Immature natural killer cell (primary cell): ENCODE measurements at regions not wholly inside any gene's neighbourhood (a gene's known extent, or its start where the extent isn't known, plus 50 kb on each side); places are given as distances from the start of the nearest gene placed in this dataset.

Source experiments
- DNase-seq, 3 donors: peaks; one replicate each; pipeline ENCODE4 v3.0.0; 2022; ENCODE audit warnings: mixed read lengths in 1 of 3
- H3K27ac Mint-ChIP-seq, 6 donors: one replicate each; pipeline ENCODE4 v1.8.0; 2020; ENCODE audit warnings: mixed read lengths in 6 of 6, mild to moderate bottlenecking in 5 of 6, inconsistent platforms in 4 of 6, moderate library complexity in 3 of 6
- H3K27me3 Mint-ChIP-seq, 3 donors: one replicate each; pipeline ENCODE4 v1.8.0; 2020 to 2021; ENCODE audit warnings: low read depth in 3 of 3, mild to moderate bottlenecking in 3 of 3, mixed read lengths in 3 of 3, moderate library complexity in 3 of 3, inconsistent platforms in 1 of 3
- H3K36me3 Mint-ChIP-seq, 3 donors: one replicate each; pipeline ENCODE4 v1.8.0; 2020; ENCODE audit warnings: mixed read lengths in 3 of 3, inconsistent platforms in 2 of 3, mild to moderate bottlenecking in 2 of 3
- H3K4me1 Mint-ChIP-seq, 2 donors: one replicate each; pipeline ENCODE4 v1.8.0; 2020; ENCODE audit warnings: inconsistent platforms in 2 of 2, mild to moderate bottlenecking in 2 of 2, mixed read lengths in 2 of 2, moderate library complexity in 1 of 2
- H3K4me3 Mint-ChIP-seq, 5 donors: one replicate each; pipeline ENCODE4 v1.8.0; 2020; ENCODE audit warnings: mild to moderate bottlenecking in 5 of 5, mixed read lengths in 5 of 5, inconsistent platforms in 3 of 5, moderate library complexity in 3 of 5
- H3K9me3 Mint-ChIP-seq, 6 donors: one replicate each; pipeline ENCODE4 v1.8.0; 2020; ENCODE audit warnings: mild to moderate bottlenecking in 6 of 6, mixed read lengths in 6 of 6, inconsistent platforms in 4 of 6, moderate library complexity in 3 of 6

DNA sequence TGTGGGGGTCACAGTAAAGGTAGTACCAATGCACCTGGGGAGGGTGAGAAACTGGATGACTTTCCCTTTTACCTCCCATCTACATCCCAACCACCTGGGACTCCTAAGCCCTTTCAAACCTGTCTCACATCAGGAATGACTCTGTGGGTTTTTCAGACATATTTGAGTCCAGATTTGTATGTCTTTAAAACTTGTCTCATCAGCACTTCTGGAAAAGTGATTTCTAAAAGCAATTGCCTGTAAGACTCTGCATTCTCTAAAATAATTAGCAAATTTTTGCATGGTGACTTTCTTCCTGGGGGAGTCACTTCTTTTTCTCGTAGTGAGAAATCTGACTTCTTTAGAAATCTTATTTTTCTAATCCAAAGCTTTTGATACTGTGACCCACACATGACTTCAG is 1553.0 kb upstream of the PIK3C3 start:
- H3K4me3 Mint-ChIP-seq: no peak overlapping the region
- H3K4me1 Mint-ChIP-seq: no peaks in the 10 kb centered on the region
- H3K27ac Mint-ChIP-seq: no peak overlapping the region

GRCh38 chr18:40388121-40388520 is 1566.9 kb upstream of the PIK3C3 start:
- no peak overlapping the region for H3K4me3 Mint-ChIP-seq
- no peaks in the 10 kb centered on the region for H3K36me3 Mint-ChIP-seq
- no peaks in the 10 kb centered on the region for H3K4me1 Mint-ChIP-seq
- DNase-seq: no peak
- H3K27me3 Mint-ChIP-seq: no peaks in the 10 kb centered on the region
- peaks cover 12 to 40% (median 23%) of the 10 kb centered on the region in 6 donors for H3K9me3 Mint-ChIP-seq
- H3K27ac Mint-ChIP-seq: no peak overlapping the region

More for the DNA sequence above, 1553.0 kb upstream of the PIK3C3 start:
- H3K36me3 Mint-ChIP-seq: no peaks in the 10 kb centered on the region
- H3K9me3 Mint-ChIP-seq: peaks cover 6 to 35% (median 20%) of the 10 kb centered on the region in 6 donors
- no peaks in the 10 kb centered on the region for H3K27me3 Mint-ChIP-seq
- no peak for DNase-seq

DNA sequence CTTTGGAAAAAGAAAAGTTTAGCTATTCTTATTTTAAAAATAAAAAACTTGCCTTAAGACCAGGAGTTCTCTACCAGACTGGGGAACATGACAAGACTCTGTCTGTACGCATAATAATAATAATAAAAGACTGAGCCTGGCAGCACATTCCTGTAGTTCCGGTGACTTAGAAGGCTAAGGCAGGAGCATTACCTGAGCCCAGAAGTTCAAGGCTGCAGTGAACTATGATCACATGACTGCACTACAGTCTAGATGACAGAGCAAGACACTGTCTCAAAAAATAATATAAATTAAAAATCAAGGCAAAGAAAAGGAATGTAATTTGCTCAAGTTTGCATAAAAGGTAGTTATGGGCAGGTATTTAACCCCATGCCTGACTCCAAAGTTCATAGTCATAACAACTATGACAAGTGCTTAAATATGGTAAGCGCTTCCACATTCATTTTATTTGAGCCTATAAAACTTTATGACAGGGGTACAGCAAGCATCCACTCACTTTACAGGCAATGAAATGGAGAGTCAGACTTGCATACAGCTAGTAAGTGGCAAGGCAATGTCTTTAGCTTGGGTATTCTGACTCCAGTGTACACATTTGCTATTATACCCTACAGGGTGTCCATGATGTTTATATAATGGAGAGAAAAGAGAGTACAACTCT is 1567.8 kb upstream of the PIK3C3 start:
- H3K27ac Mint-ChIP-seq: no peak overlapping the region
- no peak overlapping the region for H3K4me3 Mint-ChIP-seq
- H3K4me1 Mint-ChIP-seq: no peaks in the 10 kb centered on the region
- H3K27me3 Mint-ChIP-seq: no peaks in the 10 kb centered on the region
- peaks cover 6 to 42% (median 21%) of the 10 kb centered on the region in 6 donors for H3K9me3 Mint-ChIP-seq
- no peak for DNase-seq
- H3K36me3 Mint-ChIP-seq: no peaks in the 10 kb centered on the region

DNA sequence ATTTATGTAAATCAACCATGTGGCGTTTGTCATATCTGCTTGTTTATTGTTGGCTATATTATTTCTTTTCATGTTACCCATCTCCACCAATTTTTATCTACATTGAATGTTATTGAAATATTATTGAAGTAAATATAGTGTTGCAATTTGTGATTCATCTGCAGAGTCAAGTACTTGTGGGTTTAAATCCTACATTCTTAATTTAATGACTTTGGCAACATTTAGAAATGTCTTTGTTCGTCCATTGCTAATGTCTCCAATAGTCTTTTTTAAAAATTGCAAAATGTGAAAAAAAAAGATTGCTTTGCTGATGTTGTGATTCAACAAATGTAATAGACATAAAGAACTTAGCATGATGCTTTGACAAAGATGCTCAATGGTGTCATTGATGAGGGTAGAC is 1572.8 kb upstream of the PIK3C3 start:
- Mint-ChIP-seq H3K36me3 (no peaks in the 10 kb centered on the region), H3K27ac (no peak overlapping the region), H3K4me1 (no peaks in the 10 kb centered on the region), H3K27me3 (no peaks in the 10 kb centered on the region), H3K4me3 (no peak overlapping the region), H3K9me3 (peaks cover 4 to 26% (median 11%) of the 10 kb centered on the region in 6 donors)
- no peak for DNase-seq

GRCh38 chr18:40380686-40381439 is 1574.2 kb upstream of the PIK3C3 start:
- no peaks in the 10 kb centered on the region for H3K36me3 Mint-ChIP-seq
- H3K9me3 Mint-ChIP-seq: peaks cover 4 to 29% (median 10%) of the 10 kb centered on the region in 6 donors
- H3K27ac Mint-ChIP-seq: no peak overlapping the region
- no peak for DNase-seq
- H3K27me3 Mint-ChIP-seq: no peaks in the 10 kb centered on the region
- H3K4me1 Mint-ChIP-seq: no peaks in the 10 kb centered on the region
- no peak overlapping the region for H3K4me3 Mint-ChIP-seq

- Mint-ChIP-seq H3K27me3 (no peaks in the 10 kb centered on the region), H3K4me1 (no peaks in the 10 kb centered on the region), H3K4me3 (no peak overlapping the region), H3K9me3 (peaks cover 6 to 47% (median 15%) of the 10 kb centered on the region in 6 donors), H3K27ac (no peak overlapping the region), H3K36me3 (no peaks in the 10 kb centered on the region)
- DNase-seq: no peak
Observed at GRCh38 chr18:40375837-40376236, 1579.2 kb upstream of the PIK3C3 start.

GRCh38 chr18:40371673-40372072 is 1583.4 kb upstream of the PIK3C3 start:
- no peaks in the 10 kb centered on the region for H3K4me1 Mint-ChIP-seq
- H3K9me3 Mint-ChIP-seq: peaks cover 9 to 49% (median 21%) of the 10 kb centered on the region in 6 donors
- H3K27me3 Mint-ChIP-seq: peaks cover 0 to 3% (median 1%) of the 10 kb centered on the region in 3 donors
- H3K4me3 Mint-ChIP-seq: no peak overlapping the region
- DNase-seq: no peak
- H3K27ac Mint-ChIP-seq: no peak overlapping the region
- no peaks in the 10 kb centered on the region for H3K36me3 Mint-ChIP-seq

- H3K9me3 Mint-ChIP-seq: peaks cover 9 to 47% (median 21%) of the 10 kb centered on the region in 6 donors
- H3K27ac Mint-ChIP-seq: no peak overlapping the region
- peaks cover 0 to 5% (median 0%) of the 10 kb centered on the region in 3 donors for H3K36me3 Mint-ChIP-seq
- H3K27me3 Mint-ChIP-seq: peaks cover 0 to 3% (median 1%) of the 10 kb centered on the region in 3 donors
- no peak for DNase-seq
- no peaks in the 10 kb centered on the region for H3K4me1 Mint-ChIP-seq
- H3K4me3 Mint-ChIP-seq: no peak overlapping the region
Observed at GRCh38 chr18:40367576-40367975, 1587.5 kb upstream of the PIK3C3 start.

DNA sequence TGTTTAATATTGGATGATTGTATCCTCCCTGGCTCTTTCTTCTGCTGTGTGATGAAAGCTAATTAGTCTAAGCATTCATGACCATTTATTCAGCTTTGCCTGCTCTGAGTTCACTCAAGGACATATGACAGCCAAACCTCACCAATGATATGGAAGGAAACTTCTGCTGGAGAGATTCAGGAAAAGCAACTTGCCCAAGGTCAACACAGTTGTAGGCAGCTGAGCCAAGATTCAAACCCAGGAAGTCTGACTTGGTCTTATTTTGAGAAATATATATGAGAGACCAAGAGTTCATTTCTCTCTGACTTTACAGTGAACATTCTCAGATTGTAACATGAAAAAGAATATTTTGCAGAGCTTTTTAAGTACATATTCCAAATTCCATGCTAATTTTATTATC is 1588.5 kb upstream of the PIK3C3 start:
- Mint-ChIP-seq H3K9me3 (peaks cover 4 to 36% (median 19%) of the 10 kb centered on the region in 6 donors), H3K27me3 (peaks cover 0 to 3% (median 1%) of the 10 kb centered on the region in 3 donors), H3K4me1 (no peaks in the 10 kb centered on the region), H3K4me3 (no peak overlapping the region), H3K36me3 (peaks cover 0 to 5% (median 0%) of the 10 kb centered on the region in 3 donors), H3K27ac (no peak overlapping the region)
- DNase-seq: no peak

GRCh38 chr18:40365526-40365925 is 1589.5 kb upstream of the PIK3C3 start:
- no peak overlapping the region for H3K27ac Mint-ChIP-seq
- no peak overlapping the region for H3K4me3 Mint-ChIP-seq
- H3K36me3 Mint-ChIP-seq: peaks cover 0 to 5% (median 0%) of the 10 kb centered on the region in 3 donors
- H3K9me3 Mint-ChIP-seq: peaks cover 0 to 35% (median 17%) of the 10 kb centered on the region in 6 donors
- peaks cover 0 to 3% (median 1%) of the 10 kb centered on the region in 3 donors for H3K27me3 Mint-ChIP-seq
- DNase-seq: no peak
- H3K4me1 Mint-ChIP-seq: no peaks in the 10 kb centered on the region

DNA sequence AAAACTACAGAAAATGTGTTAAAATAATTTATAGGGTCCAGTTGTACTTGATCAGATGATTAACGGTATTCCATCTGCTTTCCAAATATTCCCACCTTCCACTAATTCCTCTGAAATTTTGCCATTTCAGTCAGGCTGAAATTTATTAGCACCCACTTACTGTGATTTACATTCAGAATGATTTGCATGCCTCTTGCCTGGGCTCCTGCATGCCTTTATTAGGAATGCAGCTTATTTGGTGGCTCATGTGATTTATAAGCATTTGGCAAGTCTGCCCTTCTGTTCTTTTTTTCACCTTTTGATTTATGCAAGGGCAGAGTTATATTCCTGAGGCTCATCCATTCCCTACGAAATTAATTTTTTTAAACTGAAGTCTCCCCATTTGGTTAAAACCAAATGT is 1594.5 kb upstream of the PIK3C3 start:
- Mint-ChIP-seq H3K4me1 (no peaks in the 10 kb centered on the region), H3K27ac (no peak overlapping the region), H3K9me3 (peaks cover 8 to 26% (median 14%) of the 10 kb centered on the region in 6 donors), H3K36me3 (no peaks in the 10 kb centered on the region), H3K27me3 (no peaks in the 10 kb centered on the region), H3K4me3 (no peak overlapping the region)
- DNase-seq: no peak

DNA sequence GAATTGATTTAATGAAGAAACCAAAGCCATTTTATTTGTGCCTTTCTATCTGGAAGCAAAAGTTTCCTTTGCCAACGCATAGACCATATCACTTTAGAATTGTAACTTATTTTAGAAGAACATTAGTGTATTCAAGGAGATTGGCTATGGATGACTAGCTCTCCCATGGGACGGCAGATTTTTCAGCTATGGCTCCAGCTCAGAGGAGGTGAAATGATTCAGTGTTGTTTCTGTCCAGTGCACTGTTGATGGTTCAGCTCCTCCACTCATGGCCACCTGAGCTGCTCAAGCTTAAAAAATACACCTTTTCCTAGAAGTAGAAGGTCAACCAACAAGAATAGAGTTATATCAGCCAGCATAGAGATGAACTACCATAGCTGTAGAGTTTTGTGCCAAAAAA is 1597.5 kb upstream of the PIK3C3 start:
- Mint-ChIP-seq H3K36me3 (no peaks in the 10 kb centered on the region), H3K27ac (no peak overlapping the region), H3K4me3 (no peak overlapping the region), H3K9me3 (peaks cover 8 to 30% (median 11%) of the 10 kb centered on the region in 6 donors), H3K4me1 (no peaks in the 10 kb centered on the region), H3K27me3 (no peaks in the 10 kb centered on the region)
- DNase-seq: no peak

DNA sequence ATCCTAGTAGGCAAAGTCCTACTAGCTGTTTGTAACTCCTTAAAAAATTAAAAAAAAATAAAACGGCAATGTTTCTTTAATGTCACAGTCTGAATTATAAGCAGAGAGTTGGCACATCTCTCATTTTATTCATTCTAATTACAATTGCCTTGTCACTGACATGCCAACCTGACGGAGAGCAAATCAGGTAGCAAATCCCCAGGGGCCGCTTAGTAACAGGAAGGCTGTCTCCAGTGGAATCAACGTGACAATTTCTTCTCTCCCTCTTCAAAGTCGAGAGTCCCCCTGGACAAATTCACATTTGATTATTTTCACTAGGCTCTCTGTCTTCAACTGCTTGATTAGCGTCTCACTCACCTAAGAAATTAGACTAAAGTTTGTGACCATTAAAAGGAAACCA is 1598.9 kb upstream of the PIK3C3 start:
- peaks cover 6 to 31% (median 15%) of the 10 kb centered on the region in 6 donors for H3K9me3 Mint-ChIP-seq
- H3K27me3 Mint-ChIP-seq: no peaks in the 10 kb centered on the region
- H3K4me3 Mint-ChIP-seq: no peak overlapping the region
- no peak overlapping the region for H3K27ac Mint-ChIP-seq
- no peaks in the 10 kb centered on the region for H3K4me1 Mint-ChIP-seq
- no peak for DNase-seq
- H3K36me3 Mint-ChIP-seq: no peaks in the 10 kb centered on the region

GRCh38 chr18:40355726-40356125 is 1599.3 kb upstream of the PIK3C3 start:
- Mint-ChIP-seq H3K27ac (no peak overlapping the region), H3K36me3 (no peaks in the 10 kb centered on the region), H3K4me3 (no peak overlapping the region), H3K4me1 (no peaks in the 10 kb centered on the region), H3K9me3 (peaks cover 10 to 36% (median 15%) of the 10 kb centered on the region in 6 donors), H3K27me3 (no peaks in the 10 kb centered on the region)
- no peak for DNase-seq
